ENCODE measurements at regions not wholly inside any gene's neighbourhood (a gene's known extent, or its start where the extent isn't known, plus 50 kb on each side); places are given as distances from the start of the nearest gene placed in this dataset.

- TF ChIP-seq RAD21 (IDR thresholded peaks at IDR 0.05; ENCODE audit: low read depth) (no peak), TEAD4 (IDR thresholded peaks at IDR 0.05) (no peak), EP300 (IDR thresholded peaks at IDR 0.05; ENCODE audit: borderline replicate concordance) (no peak), CEBPB (IDR thresholded peaks at IDR 0.05) (no peak), TAF1 (IDR thresholded peaks at IDR 0.05; ENCODE audit: low read depth) (no peak), EGR1 (IDR thresholded peaks at IDR 0.05) (no peak), YY1 (IDR thresholded peaks at IDR 0.05; ENCODE audit: low read depth) (no peak), CREB1 (IDR thresholded peaks at IDR 0.05; ENCODE audit: low read depth) (no peak), FOXM1 (IDR thresholded peaks at IDR 0.05; ENCODE audit: borderline replicate concordance, low read depth) (no peak)
- TF ChIP-seq, protein P1, sequence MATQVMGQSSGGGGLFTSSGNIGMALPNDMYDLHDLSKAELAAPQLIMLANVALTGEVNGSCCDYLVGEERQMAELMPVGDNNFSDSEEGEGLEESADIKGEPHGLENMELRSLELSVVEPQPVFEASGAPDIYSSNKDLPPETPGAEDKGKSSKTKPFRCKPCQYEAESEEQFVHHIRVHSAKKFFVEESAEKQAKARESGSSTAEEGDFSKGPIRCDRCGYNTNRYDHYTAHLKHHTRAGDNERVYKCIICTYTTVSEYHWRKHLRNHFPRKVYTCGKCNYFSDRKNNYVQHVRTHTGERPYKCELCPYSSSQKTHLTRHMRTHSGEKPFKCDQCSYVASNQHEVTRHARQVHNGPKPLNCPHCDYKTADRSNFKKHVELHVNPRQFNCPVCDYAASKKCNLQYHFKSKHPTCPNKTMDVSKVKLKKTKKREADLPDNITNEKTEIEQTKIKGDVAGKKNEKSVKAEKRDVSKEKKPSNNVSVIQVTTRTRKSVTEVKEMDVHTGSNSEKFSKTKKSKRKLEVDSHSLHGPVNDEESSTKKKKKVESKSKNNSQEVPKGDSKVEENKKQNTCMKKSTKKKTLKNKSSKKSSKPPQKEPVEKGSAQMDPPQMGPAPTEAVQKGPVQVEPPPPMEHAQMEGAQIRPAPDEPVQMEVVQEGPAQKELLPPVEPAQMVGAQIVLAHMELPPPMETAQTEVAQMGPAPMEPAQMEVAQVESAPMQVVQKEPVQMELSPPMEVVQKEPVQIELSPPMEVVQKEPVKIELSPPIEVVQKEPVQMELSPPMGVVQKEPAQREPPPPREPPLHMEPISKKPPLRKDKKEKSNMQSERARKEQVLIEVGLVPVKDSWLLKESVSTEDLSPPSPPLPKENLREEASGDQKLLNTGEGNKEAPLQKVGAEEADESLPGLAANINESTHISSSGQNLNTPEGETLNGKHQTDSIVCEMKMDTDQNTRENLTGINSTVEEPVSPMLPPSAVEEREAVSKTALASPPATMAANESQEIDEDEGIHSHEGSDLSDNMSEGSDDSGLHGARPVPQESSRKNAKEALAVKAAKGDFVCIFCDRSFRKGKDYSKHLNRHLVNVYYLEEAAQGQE (IDR thresholded peaks at IDR 0.05; ENCODE audit: low read depth), result no peak
- TF ChIP-seq, protein P2, sequence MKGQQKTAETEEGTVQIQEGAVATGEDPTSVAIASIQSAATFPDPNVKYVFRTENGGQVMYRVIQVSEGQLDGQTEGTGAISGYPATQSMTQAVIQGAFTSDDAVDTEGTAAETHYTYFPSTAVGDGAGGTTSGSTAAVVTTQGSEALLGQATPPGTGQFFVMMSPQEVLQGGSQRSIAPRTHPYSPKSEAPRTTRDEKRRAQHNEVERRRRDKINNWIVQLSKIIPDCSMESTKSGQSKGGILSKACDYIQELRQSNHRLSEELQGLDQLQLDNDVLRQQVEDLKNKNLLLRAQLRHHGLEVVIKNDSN (IDR thresholded peaks at IDR 0.05), result no peak
- TF ChIP-seq, protein P3, sequence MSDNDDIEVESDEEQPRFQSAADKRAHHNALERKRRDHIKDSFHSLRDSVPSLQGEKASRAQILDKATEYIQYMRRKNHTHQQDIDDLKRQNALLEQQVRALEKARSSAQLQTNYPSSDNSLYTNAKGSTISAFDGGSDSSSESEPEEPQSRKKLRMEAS (IDR thresholded peaks at IDR 0.05), result no peak
These were observed 498.8 kb upstream of the CDH18 start for GRCh38 chr5:20486826-20487225.

Data from Ishikawa (cell line).